ENCODE measurements at regions not wholly inside any gene's neighbourhood (a gene's known extent, or its start where the extent isn't known, plus 50 kb on each side); places are given as distances from the start of the nearest gene placed in this dataset.

GRCh38 chr5:111865356-111865755 lies 108.4 kb upstream of the NREP start:
- no peak overlapping the region for H3K27ac ChIP-seq
- H3K36me3 ChIP-seq, result no peaks in the 10 kb centered on the region
- no peak overlapping the region for H3K4me3 ChIP-seq
- TF ChIP-seq CTCF (IDR thresholded peaks at IDR 0.05), result no peak
- no peaks in the 10 kb centered on the region for H3K9me3 ChIP-seq
- H3K4me1 ChIP-seq, result no peaks in the 10 kb centered on the region
- no peak for DNase-seq (ENCODE audit: low spot score in 2 of 2)
- H3K27me3 ChIP-seq, result no peaks in the 10 kb centered on the region
- intact Hi-C loops (cut with DNase I), result no loop called here

DNA sequence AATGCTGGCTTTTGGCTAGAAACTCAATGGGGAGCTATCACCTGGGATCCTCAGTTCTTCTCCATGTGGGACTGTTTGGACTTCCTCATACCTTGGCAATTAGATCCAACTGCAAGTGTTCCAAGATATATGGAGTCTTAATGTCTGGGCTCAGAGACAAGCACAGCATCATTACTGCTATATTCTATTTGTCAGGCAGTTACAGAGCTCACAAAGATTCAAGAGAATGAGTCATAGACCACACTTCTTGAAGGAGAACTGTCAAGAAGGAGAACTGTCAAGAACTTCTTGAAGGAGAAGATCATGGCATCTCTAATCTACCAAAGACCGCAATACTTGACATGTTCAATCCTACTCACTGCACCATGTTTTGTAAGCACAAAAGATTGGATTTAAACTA lies 106.8 kb upstream of the NREP start:
- intact Hi-C loops (cut with DNase I), result no loop called here
- Histone ChIP-seq H3K4me1 (peaks cover 0 to 8% of the 10 kb centered on the region in 2 donors), H3K36me3 (no peaks in the 10 kb centered on the region), H3K9me3 (no peaks in the 10 kb centered on the region), H3K27ac (no peak overlapping the region), H3K27me3 (no peaks in the 10 kb centered on the region), H3K4me3 (no peak overlapping the region)
- no peak for DNase-seq (ENCODE audit: low spot score in 2 of 2)
- no peak for TF ChIP-seq CTCF (IDR thresholded peaks at IDR 0.05)

DNA sequence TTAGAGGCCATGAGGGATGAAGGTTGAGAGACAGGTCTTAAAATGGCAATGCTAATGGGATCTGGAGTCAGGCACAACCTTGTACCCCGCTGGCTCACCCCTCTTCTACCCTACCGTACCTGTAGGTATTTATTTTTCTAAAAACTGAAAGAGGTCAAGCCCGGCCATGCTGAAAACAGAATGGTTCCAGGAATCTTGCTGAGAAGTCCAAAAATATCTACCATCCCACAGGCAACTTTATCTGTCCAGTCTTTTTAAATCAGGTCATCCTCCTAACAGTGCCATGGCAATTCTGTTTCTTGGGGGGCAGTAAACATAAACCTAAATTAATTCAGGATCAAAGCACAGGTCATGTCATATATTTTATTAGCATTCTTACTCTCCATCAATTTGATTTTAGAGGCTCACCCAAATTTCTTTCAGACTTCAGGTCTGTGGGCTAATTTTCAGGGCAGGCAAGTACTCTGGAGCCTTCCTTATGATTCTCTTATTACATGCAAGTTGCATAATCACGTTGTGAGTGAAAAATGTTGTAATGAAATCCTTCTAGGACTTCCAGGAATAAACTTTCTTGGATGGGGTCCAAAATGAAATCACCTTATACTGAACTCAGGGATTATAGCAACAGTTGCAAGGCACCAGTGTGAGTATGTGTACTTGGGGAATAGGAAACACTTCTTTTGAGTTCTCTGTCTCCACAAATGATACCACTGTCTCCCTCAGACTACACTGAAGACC lies 102.7 kb upstream of the NREP start:
- TF ChIP-seq CTCF (IDR thresholded peaks at IDR 0.05), result no peak
- Histone ChIP-seq H3K27me3 (no peaks in the 10 kb centered on the region), H3K4me1 (peaks cover 0 to 10% of the 10 kb centered on the region in 2 donors), H3K36me3 (no peaks in the 10 kb centered on the region), H3K9me3 (no peaks in the 10 kb centered on the region), H3K27ac (no peak overlapping the region), H3K4me3 (no peak overlapping the region)
- intact Hi-C loops (cut with DNase I), result no loop called here
- DNase-seq (ENCODE audit: low spot score in 2 of 2), result no peak

DNA sequence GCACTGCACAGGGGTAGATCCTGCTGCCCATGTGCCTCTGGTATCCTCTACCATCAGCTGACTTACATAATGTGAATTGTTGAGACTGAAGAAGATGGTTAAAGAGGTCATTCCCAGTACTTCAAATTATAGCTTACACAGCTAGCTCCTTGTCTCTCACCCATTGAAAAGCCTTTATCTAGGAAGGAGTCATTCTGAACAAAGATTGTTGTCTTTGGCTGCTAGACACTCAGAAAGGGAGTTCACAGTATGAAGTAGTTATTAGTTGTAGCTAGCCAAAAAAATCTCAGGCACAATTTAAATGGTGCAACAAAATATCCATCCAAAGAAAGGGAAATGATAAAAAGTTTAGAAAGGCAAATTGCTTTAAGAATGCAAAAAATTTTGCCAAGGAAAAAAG lies 102.0 kb upstream of the NREP start:
- Histone ChIP-seq H3K36me3 (no peaks in the 10 kb centered on the region), H3K27ac (no peak overlapping the region), H3K4me1 (peaks cover 0 to 10% of the 10 kb centered on the region in 2 donors), H3K9me3 (no peaks in the 10 kb centered on the region), H3K27me3 (no peaks in the 10 kb centered on the region), H3K4me3 (no peak overlapping the region)
- TF ChIP-seq CTCF (IDR thresholded peaks at IDR 0.05), result no peak
- DNase-seq (ENCODE audit: low spot score in 2 of 2), result no peak
- intact Hi-C loops (cut with DNase I), result no loop called here

GRCh38 chr5:111857623-111858022 lies 100.6 kb upstream of the NREP start:
- H3K4me3 ChIP-seq, result no peak overlapping the region
- intact Hi-C loops (cut with DNase I), result no loop called here

More at GRCh38 chr5:111857623-111858022, 100.6 kb upstream of the NREP start:
- Histone ChIP-seq H3K4me1 (peaks cover 0 to 14% of the 10 kb centered on the region in 2 donors), H3K27ac (no peak overlapping the region), H3K36me3 (no peaks in the 10 kb centered on the region), H3K9me3 (no peaks in the 10 kb centered on the region), H3K27me3 (no peaks in the 10 kb centered on the region)
- no peak for TF ChIP-seq CTCF (IDR thresholded peaks at IDR 0.05)
- no peak for DNase-seq (ENCODE audit: low spot score in 2 of 2)

All from ascending aorta (tissue), 2 donors.